GM18498 (cell line): ENCODE measurements at regions not wholly inside any gene's neighbourhood (a gene's known extent, or its start where the extent isn't known, plus 50 kb on each side); places are given as distances from the start of the nearest gene placed in this dataset.

Experiments used
- ATAC-seq: cut with Tn5 transposase; IDR thresholded peaks from one replicate; pipeline ENCODE4 v1.9.1; 2021; ENCODE audit warnings: mild to moderate bottlenecking, moderate library complexity; ENCODE audit not compliant: unreplicated experiment

GRCh38 chr7:47007471-47007870, 574.4 kb downstream of the TNS3 start:
- ATAC-seq: no peak

DNA sequence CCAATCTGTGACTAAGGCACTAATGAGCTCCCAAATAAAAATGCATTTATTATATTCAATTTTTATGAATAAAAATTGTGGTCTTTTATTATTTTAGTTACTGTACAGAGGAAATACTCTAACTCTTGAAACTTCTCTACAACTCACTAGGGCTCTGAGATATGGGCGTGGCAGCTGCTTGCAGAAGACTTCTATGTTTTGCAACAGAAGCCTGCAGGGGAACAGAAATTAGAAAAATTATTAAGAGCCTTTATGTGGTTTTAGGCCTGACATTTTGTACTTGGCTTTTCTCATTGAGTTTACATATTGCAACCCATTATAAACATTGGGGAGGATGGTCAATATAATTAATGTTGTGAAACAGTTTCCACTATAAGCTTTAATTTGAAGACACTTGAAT, 581.4 kb downstream of the TNS3 start:
- ATAC-seq: no peak

DNA sequence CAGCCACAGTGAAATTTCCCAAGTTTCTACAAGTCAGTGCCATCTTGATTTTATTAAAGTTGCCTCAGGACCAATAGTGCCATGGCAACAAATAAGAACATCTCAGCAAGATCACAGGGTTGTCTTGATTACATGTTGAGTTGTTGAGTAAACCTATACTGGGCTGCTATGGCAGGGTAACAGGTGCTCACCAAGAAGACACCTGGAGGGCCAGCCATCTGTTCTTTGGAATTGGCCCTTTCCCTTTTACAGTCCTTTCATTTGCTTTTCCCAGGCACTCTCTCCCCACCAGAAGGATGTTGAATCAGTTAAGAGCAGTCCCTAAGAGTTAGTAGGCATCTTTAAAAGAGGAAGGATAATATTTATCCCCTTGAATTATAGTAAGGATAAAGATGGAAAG, 582.0 kb downstream of the TNS3 start:
- no peak for ATAC-seq

DNA sequence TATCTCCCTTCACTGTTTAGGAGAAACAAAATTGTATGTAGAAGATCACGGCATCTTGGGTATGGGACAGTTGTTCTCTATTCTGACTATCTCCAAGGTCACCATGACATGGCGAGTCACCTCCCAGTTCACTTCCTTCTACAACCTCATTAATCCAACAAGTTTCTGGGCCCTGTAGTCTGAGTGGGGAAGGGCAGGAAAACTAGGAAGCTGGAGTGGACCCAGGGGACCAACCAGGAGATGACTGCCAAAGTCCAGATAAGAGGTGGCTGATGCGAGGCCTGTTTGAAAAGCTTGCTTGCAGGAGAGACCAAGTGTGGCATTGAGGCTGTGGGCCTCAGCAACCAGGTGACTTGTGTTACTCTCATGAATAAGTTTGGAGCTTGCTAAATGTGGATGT, 584.9 kb downstream of the TNS3 start:
- no peak for ATAC-seq

- no peak for ATAC-seq
Measured at GRCh38 chr7:46993396-46993795, 588.5 kb downstream of the TNS3 start.

DNA sequence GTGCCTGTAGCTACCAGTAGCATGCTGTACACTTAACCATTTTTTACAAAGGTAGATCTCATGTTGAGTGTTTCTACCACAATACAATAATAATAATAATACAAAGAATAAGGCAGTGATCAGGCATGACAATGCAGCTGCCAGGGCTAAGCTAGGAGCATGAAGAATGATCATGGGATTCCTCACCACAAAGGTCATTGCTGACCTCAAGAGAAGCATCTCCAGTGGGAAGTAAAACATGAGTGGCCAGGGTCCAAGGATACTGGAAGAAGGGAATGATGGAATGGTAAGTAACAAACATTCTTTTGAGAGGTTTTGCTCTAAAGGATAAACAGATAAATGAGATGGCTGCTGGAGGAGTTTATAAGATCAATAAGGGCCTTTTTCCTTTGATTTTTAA, 591.1 kb downstream of the TNS3 start:
- no peak for ATAC-seq

- ATAC-seq: no peak
Measured at GRCh38 chr7:46989247-46989646, 592.7 kb downstream of the TNS3 start.

DNA sequence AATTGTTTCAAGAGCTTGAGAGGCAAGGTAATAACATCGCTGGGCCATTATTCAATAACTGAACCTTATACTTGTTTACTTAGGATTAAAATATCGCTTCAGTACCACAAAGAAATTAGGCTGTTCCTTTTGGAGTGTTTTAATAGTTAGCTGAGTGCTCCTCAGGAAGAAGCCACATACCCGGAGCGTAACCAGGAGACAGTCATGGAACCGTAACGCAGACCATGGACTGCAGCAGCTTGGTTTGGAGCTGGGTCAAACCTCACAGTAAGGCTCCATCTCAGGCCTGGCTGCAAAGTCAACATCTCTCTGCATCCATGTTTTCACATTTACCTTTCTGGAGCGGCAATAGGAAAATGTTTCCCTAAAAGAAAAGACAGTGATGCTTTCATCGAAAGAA, 599.0 kb downstream of the TNS3 start:
- no peak for ATAC-seq

DNA sequence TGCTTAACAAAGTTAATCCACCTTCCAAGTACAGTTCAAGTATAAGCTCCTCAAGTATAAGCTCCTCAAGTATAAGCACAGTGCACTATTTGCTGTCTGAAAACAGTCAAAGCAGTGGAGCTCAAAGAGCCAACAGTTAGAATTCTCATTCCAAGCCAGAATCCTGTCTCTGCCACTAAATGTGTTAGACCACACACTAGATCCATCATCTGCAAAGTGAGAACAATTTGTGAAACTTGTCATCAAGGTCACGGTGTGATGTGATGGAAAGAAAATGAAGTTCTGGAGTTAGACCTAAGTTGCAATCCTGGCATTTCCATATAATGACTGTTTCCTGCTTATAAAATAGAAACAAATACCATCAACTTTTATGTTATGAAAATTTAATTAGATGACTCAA, 602.5 kb downstream of the TNS3 start:
- ATAC-seq: no peak

DNA sequence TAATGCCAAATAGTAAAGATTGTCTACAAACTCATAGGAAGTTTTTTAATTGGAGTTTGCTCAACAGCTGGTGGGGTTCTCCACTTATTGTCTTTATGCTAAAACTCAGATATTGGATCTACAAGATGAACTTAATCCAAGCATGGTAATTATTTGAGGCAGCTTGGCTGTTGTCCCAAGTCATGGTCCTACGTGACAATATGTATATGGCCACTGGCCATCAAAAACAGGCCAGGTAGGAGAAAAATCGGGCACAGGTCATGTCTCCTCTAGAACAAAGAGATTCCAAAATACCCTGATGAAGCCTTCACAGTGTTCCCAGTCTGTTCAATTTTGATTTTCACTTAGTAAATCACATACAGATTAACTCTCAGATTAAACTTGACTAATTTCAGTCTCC, 606.4 kb downstream of the TNS3 start:
- no peak for ATAC-seq

- ATAC-seq: no peak
Measured at GRCh38 chr7:46972205-46972604, 609.7 kb downstream of the TNS3 start.

DNA sequence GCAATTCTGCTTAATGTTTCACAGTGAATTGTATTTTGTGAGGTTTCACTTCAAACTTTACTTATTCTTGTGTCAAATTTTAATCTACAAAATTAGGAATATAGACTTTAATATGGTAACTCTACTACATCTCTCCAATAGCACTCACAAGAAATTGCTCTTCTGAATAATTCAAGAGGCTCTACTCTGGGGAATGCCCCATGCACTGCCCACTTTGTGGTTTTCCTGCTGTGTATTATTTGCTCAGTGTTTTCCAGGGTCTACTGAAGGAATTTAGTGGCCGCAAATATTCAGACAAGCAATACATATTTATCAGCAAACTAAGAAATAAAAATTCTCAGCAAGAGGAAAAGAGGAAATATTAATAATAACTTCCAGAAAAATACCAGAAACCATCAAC, 611.4 kb downstream of the TNS3 start:
- no peak for ATAC-seq

DNA sequence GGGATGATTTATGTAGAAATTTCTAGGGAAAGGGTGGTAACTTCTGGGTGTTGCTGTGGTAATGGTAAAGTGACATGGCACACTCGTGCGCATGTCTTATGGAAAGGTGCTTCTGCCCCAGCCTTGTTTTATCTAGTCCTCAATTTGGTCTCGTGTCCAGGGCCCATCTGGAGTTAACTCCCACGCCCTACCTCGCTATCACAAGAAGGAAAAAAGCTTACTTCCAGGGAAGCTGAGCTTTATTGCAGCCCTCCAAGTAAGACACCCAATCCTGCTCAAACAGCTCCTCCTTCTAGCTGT, 611.8 kb downstream of the TNS3 start:
- no peak for ATAC-seq

DNA sequence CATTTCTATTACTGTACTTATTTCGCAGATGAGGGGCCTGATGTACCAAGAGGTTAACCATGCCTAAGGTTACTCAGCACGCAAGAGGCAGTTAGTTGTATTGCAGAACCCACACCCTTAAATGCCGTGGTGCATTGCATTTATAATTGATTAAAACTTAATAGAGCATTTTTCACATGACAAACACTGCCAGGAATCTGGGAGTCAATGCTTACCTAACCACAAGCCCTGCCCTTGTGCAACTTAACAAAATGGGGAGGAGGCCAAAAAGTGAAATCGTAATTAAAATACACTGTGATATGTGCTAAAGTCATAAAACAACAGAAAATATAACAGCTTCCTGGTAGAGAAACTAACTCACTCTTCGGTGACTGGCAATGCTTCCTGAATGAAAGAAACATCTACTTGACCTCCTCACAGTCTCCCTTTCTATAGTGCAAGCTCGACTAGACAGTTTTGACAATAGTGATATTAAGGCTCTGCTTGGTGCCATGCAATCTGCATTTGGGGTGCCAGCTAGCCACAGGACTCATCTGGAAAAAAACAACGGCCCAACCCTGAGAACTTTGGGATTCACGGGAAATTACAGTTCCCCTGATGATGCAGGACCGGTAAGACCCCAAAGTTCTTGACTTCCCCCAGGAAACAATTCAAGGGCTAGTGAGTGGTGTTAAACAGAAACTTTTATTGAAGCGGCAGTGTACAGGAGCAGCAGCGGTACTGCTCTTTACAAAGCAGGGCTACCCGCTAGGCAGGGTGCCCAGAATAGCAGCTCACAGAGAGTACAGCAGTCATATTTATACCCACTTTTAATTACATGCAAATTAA, 612.4 kb downstream of the TNS3 start:
- ATAC-seq: no peak

GRCh38 chr7:46968003-46968402, 613.9 kb downstream of the TNS3 start:
- no peak for ATAC-seq

DNA sequence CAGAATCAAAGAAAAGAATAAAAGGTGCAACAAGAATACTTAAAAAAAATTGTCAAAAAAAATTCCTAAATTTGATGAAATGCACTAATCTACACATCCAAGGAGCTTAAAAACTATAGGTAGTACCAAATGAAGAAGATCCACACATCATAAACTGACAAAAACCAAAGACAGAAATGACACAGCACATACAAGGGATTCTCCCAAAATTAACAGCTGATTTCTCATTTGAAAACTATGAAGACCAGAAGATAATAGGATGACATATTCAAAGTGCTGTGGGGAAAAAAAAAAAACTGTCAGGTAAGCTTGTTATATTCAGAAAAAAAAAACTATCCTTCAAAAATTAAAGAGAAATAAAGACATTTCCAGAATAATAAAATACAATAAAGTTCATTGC, 618.2 kb downstream of the TNS3 start:
- no peak for ATAC-seq

- ATAC-seq: no peak
Measured at GRCh38 chr7:46960970-46961369, 620.9 kb downstream of the TNS3 start.

DNA sequence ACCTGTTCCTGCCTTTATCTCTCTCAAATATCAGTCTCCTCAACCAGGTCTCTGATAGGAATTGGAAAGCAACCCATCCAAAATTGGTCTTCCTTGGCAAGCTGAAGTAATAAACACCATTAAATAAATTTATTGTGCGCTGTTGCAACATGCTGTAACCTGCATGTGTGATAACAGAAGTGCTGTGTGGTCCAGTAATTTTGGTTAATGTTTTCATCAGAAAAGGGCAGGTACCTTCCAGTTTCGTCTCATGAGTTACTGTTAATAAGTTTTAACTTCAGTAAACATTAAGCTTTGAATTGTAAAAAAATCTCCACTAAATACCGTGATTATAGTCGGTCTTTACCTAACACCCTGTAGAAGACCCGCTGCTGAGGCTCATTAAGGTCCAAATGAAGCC, 624.7 kb downstream of the TNS3 start:
- ATAC-seq: no peak

DNA sequence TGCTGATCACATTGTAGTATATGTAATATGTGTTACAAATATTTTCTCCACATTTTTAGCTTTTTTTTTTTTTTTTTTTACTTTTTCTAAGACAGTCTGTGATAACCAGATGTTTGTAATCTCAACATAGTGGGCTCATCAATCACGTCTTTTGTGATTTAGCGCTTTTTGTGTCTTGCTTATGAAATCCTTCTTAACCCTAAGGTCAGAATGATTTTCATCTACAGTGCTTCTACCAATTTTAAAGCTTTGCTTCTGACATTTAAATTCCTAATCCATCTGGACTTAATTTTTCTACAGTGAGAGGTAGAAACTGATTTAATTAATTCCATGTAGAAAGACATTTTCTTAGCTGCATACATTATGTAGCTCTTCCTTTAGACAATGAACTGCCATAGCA, 626.4 kb downstream of the TNS3 start:
- no peak for ATAC-seq

DNA sequence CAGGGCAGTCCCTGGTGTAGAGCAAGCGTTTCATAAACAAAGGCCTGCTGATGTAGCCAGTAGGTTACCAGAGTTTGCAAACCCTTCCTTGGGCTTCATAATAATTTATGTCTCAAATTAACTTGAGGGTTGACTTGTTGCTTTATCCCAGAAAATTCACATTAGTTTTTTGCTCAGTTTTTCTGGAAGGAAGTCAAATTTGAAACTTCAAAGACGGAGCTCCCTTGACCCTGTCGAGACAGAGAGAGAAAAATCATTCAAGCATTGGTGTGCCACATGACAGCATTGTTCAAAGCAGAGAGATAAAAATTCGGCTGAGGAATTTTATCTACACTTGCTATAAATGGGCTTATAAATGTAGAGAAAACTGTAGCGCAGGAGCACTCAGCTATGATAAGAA, 627.7 kb downstream of the TNS3 start:
- ATAC-seq: no peak

DNA sequence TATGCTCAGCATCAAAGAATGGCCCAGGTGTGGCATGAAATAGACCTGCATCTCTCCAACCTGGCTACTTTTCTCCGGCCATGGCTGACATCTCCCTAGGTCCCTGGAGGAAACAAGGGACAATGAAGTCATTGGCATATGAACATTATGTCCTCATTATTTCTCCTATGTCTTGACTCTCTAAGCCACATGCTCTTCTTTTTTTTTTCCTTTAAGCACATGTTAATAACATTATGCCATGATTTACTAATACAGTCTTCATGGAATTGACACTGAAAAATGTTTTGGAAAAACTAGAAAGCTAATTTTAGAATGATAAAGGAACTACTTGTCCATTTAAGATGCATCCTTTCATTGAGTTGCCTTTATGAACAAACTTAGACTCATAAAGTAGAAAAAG, 628.9 kb downstream of the TNS3 start:
- no peak for ATAC-seq

DNA sequence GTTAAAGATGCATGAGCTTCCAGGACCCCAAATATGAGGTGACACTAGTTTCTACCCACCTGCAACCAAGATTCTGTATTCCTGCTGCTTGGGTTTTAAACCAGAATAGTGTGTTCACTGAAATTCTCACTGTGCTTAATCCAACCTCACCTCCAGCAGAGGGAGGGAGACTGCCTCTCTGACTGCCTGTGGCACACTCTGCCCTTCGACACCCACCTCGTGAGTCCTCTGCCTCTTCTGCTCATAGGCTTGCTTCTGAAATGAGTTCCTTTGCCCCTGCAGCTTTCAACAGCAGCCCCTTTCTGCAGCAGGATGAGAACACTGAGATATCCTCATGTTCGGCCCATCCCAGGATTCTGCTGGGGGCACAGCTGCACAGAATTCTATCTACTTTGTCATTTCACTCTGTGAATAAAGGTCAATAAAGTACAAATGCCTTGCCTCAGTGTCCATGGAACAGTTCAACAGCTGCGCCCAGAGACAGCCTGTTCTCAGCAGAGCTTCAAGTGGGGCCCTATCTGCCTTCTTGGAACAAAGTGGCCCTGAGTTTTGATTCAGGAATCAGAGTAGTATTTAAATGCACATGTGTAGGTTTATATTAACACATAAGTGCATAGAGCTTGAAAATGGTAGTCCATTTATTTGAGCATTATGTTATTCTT, 632.5 kb downstream of the TNS3 start:
- ATAC-seq: no peak

- no peak for ATAC-seq
Measured at GRCh38 chr7:46948716-46949115, 633.2 kb downstream of the TNS3 start.
